HG03139 (cell line): ENCODE measurements at regions not wholly inside any gene's neighbourhood (a gene's known extent, or its start where the extent isn't known, plus 50 kb on each side); places are given as distances from the start of the nearest gene placed in this dataset.

ENCODE experiments used
- ATAC-seq: cut with Tn5 transposase; IDR thresholded peaks from one replicate; pipeline ENCODE4 v1.9.1; 2021; ENCODE audit not compliant: unreplicated experiment

DNA sequence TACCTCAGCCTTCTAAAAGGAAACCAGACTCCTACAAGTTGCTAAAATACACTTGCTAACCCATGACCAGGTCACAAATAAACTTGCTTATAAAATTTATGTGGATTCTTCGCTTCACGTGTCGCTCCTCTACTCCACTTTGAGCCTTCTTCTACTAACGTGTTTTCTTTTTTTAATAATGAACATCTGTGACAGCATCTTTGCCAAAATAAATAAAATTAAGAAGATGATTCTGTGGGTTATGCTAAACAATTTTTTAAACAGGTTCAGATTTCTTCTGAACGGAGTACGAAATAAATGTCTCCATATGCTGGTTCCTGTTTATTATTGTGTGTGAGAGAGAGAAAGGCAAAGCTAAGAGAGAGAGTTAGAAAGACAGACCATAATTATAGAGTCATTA lies 735.8 kb downstream of the LTN1 start:
- ATAC-seq: no peak

- no peak for ATAC-seq
Observed at GRCh38 chr21:28256420-28256831, 736.3 kb downstream of the LTN1 start.

- ATAC-seq: no peak
Observed at GRCh38 chr21:28253961-28254360, 738.7 kb downstream of the LTN1 start.

GRCh38 chr21:28253338-28253737 lies 739.3 kb downstream of the LTN1 start:
- ATAC-seq: no peak

GRCh38 chr21:28252928-28253327 lies 739.7 kb downstream of the LTN1 start:
- ATAC-seq: no peak

DNA sequence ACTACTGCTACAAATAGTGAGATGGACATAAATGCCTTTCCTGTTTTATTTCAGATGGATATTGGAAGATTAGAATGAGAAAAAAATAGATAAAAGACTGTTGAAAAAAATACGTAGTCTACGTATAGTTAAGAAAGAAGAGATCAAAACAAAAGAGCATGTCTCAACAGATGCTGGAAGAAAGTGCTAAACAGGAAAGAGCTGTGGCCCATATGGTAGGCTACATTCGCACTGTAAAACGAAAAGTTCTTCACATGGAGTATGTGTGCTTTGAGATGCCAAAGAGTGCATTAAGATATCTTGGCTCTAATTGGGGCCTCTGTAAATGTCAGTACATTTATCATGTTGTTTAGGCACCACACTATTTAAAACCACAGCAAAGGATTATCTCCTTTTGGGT lies 741.7 kb downstream of the LTN1 start:
- ATAC-seq: no peak

GRCh38 chr21:28247454-28248020 lies 745.1 kb downstream of the LTN1 start:
- no peak for ATAC-seq

- no peak for ATAC-seq
Observed at GRCh38 chr21:28240586-28240985, 752.1 kb downstream of the LTN1 start.

- no peak for ATAC-seq
Observed at GRCh38 chr21:28239340-28239739, 753.3 kb downstream of the LTN1 start.

DNA sequence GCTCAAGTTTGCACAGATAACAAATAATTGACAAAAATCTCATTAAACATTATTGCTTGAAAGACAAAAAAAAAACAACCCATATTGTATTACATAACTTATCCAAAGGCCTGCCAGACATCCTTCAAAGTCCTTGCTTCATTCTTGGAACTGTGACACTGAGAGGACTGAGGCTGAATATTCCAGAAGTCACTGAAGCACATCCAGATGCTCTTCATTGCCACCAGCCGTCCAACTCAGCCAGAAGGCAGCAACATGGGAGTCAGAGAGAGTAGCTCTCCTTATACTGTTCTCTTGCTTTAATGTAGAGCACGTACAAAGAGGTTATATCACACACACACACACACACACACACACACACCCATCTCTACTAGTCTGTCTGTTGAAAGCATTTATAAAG lies 755.0 kb downstream of the LTN1 start:
- no peak for ATAC-seq

GRCh38 chr21:28235169-28235895 lies 757.3 kb downstream of the LTN1 start:
- ATAC-seq: no peak

GRCh38 chr21:28234326-28234725 lies 758.4 kb downstream of the LTN1 start:
- ATAC-seq: no peak

GRCh38 chr21:28233536-28234220 lies 759.0 kb downstream of the LTN1 start:
- ATAC-seq: no peak

DNA sequence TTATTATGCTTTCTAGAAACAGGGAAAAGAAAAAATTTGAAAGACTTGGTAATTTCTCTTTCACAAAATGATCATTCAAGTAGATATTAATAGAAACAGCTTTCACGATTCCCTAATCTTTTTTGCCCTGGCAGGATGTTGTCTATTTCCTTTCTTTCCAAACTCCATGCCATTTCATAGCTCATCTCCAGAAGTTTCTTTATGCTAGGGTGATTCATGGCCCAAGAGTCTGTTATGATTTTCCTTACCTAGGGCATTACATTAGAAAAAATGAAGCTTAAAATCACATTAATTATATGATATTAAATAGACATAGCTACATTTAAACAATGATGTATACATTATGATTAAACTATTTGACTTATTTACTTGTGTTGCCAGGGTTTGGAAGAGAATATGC lies 762.1 kb downstream of the LTN1 start:
- ATAC-seq: no peak

DNA sequence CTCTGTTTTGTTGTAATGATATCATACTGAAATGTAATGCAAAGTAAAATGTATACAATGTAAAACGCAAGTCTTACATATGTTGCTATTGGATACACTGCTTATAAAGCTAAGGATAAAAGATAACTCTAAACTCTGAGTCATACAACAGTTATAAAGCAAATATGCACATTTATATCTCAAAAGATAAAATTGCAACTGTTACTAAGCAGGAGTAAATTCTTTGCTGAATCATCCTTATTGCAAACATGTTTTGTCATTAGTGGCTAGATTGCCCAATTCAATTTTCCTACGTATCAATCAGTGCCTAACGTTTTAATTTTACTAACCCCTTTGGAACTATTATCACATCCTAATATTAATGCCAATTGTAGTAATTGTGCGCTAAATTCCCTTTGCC lies 762.9 kb downstream of the LTN1 start:
- ATAC-seq: no peak

- no peak for ATAC-seq
Observed at GRCh38 chr21:28228636-28228995, 764.1 kb downstream of the LTN1 start.

DNA sequence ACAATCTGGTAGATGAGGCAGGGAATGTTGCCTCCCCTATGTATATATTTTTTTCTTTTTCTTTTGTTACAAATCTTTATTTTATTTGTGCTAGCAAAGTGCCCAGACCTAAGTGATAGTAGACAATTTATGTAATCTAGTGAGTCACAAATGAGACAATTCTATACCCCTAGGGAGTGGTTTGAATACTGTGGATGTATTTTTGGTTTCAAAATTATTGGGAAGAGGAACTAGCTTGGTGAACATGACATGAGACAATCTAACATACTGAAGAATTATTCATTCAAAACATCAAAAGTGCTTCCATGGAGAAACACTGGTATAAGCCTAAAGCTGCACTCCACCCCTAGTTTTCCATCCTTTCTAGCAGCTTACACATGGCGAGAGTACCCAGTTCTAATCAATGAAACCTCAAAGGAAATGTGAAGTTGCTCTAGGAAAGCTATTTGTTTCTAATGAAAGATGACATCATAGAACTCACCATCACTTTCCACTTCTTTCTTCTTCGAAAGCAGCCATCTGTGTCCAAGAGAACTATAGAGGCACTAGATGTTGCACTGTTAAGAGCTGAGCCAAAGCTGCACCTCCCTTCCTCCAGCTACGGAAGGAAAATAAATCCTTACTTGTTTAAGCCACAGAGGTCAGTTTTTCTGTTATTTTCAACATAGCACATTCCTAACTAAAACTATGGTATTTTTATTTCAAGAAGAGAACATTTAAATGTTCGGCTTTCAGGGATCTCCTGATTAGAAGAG lies 764.6 kb downstream of the LTN1 start:
- ATAC-seq: no peak

DNA sequence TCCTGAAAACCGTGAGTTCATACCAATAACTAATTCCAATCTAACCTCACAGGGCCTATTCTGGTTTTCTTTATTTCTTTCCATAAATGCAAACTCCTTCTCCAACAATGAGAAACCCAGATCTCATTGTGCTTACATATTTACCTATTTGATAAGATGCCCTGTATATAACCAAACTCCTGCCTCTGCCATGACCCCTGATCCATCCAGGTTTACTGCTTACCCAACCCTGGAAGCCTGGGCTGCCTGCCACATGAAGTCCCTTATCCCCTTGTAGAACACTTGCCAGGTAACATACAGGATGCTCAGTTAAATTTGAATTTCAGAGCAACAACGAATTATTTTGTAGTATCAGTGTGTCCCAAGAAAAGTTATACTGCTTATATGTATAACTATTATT lies 766.1 kb downstream of the LTN1 start:
- ATAC-seq: no peak

DNA sequence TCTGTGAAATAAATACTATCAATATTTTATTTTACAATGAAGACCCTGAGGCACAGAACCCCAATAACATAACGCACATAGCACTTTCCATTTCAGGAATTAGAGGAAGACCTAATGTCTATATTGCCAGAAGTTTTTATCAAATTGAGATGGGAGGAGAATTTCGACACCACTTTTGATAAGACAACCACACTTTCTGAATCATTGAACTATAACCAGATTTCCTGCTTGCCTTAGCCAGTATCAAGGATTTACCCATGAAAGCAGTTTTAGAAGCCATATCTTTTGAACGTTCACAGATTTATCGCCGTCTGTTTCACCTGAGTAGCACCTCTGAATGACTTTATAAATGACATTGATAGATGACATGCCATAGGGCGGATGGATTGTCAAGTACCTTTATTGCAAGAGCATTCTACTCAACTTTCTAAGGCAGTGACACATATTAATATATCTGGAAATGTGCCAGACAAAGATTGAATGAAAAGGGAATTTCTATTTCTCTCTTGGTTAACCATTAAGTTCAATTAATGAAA lies 768.4 kb downstream of the LTN1 start:
- ATAC-seq: no peak

GRCh38 chr21:28221984-28222383 lies 770.7 kb downstream of the LTN1 start:
- ATAC-seq: no peak

DNA sequence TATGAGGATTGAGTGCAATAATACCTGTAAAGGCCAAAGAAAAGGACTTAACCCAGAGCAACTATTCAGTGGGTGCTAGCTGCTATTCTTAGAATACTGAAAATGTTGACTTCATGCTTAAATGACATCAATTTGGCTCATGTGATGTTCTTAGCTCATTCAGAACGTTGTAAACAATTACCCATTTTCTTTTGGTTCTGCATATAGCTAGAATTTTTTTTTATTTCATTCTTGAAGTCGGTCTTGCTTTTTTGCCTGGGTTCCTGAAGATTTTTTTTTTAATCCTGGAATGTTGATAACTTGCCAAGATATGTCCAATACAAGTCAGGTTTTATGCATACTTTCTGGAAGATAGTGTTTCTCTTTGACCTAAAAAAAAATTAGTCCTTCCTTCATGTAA lies 772.0 kb downstream of the LTN1 start:
- no peak for ATAC-seq
